ENCODE measurements at regions not wholly inside any gene's neighbourhood (a gene's known extent, or its start where the extent isn't known, plus 50 kb on each side); places are given as distances from the start of the nearest gene placed in this dataset.

DNA sequence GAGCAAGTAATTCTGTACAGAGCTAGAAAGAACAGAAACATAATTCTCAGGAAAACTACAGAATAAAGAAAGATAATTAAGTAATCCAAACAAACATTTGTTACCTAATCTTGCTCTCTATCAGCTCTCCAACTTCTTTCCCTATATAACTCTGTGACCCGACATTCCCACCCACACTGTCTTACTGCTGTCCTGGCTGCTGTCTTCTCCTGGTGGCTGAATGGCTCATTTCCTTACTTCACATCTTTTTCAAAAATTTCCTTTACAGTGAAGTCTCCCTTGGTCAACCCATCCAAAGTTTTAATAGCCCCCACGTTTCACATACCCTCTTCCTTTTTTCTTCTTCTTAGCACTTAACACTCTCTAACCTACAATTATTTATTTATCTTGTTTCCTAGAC lies 64.0 kb downstream of the HYCC1 start:
- Histone ChIP-seq H3K4me3 (no peak overlapping the region), H3K27ac (ENCODE audit: low read depth) (peak overlapping the region; percentile 7; the same call in 1 of the 2 replicates), H3K27me3 (ENCODE audit: insufficient read depth) (no peaks in the 10 kb centered on the region), H3K4me2 (peak overlapping the region; percentile 27), H4K20me1 (replicated peaks; ENCODE audit: insufficient read depth) (no peaks in the 10 kb centered on the region), H3K9me2 (ENCODE audit: insufficient read depth) (no peaks in the 10 kb centered on the region), H3K36me3 (ENCODE audit: insufficient read depth) (no peaks in the 10 kb centered on the region), H3F3A (replicated peaks; ENCODE audit: low read depth) (no peaks in the 10 kb centered on the region), H2AFZ (no peak overlapping the region), H3K4me1 (ENCODE audit: insufficient read depth) (peaks cover 53% of the 10 kb centered on the region), H3K79me2 (replicated peaks; ENCODE audit: insufficient read depth) (no peaks in the 10 kb centered on the region; the same call in 1 of the 2 replicates)
- Mint-ChIP-seq H3K4me1 (peaks cover 45% of the 10 kb centered on the region), H3K36me3 (ENCODE audit: low read depth) (peaks cover 3% of the 10 kb centered on the region; the same call in 1 of the 3 replicates), H3K9me3 (no peaks in the 10 kb centered on the region), H3K27me3 (ENCODE audit: insufficient read depth, low read depth, poor library complexity) (no peaks in the 10 kb centered on the region), H3K27ac (peak overlapping the region; percentile 28; the same call in 1 of the 2 replicates), H3K4me3 (no peak overlapping the region)
- TF ChIP-seq EZH2 (IDR thresholded peaks at IDR 0.05; ENCODE audit: low read depth, unreplicated experiment) (no peak), CTCF (conservative IDR thresholded peaks at IDR 0.05; ENCODE audit: low read depth in 2 of 2) (0 out of 4 replicates have a peak, but pooled peaks of 1 of the 2 experiments have one; percentile 11)
- peak; percentile 73 for ATAC-seq
- DNase-seq (ENCODE audit: low spot score), result peak; percentile 58

- ATAC-seq (no peak), DNase-seq (ENCODE audit: low spot score) (no peak)
- H3K27me3 ChIP-seq (ENCODE audit: insufficient read depth), result no peaks in the 10 kb centered on the region
- H3F3A ChIP-seq (replicated peaks; ENCODE audit: low read depth), result no peaks in the 10 kb centered on the region
- Mint-ChIP-seq H3K4me1 (peaks cover 52% of the 10 kb centered on the region), H3K36me3 (ENCODE audit: low read depth) (peaks cover 3% of the 10 kb centered on the region; the same call in 1 of the 3 replicates), H3K4me3 (no peak overlapping the region), H3K27ac (peak overlapping the region; percentile 33), H3K27me3 (ENCODE audit: insufficient read depth, low read depth, poor library complexity) (no peaks in the 10 kb centered on the region), H3K9me3 (no peaks in the 10 kb centered on the region)
- H3K4me2 ChIP-seq, result no peak overlapping the region
- TF ChIP-seq EZH2 (IDR thresholded peaks at IDR 0.05; ENCODE audit: low read depth, unreplicated experiment) (no peak), CREB1 (CRISPR knock-in tag; IDR thresholded peaks at IDR 0.05; ENCODE audit: low read depth) (no peak), NANOG (IDR thresholded peaks at IDR 0.05; ENCODE audit: borderline replicate concordance) (no peak), EZH2phosphoT487 (IDR thresholded peaks at IDR 0.05; ENCODE audit: unreplicated experiment) (no peak), ZNF331 (CRISPR knock-in tag; IDR thresholded peaks at IDR 0.05; ENCODE audit: low read depth) (no peak), JUNB (IDR thresholded peaks at IDR 0.05; ENCODE audit: unreplicated experiment) (no peak), POLR2AphosphoS5 (IDR thresholded peaks at IDR 0.05; ENCODE audit: low read depth) (no peak), STAT1 (IDR thresholded peaks at IDR 0.05; ENCODE audit: unreplicated experiment) (no peak)
- TF ChIP-seq, protein P1, sequence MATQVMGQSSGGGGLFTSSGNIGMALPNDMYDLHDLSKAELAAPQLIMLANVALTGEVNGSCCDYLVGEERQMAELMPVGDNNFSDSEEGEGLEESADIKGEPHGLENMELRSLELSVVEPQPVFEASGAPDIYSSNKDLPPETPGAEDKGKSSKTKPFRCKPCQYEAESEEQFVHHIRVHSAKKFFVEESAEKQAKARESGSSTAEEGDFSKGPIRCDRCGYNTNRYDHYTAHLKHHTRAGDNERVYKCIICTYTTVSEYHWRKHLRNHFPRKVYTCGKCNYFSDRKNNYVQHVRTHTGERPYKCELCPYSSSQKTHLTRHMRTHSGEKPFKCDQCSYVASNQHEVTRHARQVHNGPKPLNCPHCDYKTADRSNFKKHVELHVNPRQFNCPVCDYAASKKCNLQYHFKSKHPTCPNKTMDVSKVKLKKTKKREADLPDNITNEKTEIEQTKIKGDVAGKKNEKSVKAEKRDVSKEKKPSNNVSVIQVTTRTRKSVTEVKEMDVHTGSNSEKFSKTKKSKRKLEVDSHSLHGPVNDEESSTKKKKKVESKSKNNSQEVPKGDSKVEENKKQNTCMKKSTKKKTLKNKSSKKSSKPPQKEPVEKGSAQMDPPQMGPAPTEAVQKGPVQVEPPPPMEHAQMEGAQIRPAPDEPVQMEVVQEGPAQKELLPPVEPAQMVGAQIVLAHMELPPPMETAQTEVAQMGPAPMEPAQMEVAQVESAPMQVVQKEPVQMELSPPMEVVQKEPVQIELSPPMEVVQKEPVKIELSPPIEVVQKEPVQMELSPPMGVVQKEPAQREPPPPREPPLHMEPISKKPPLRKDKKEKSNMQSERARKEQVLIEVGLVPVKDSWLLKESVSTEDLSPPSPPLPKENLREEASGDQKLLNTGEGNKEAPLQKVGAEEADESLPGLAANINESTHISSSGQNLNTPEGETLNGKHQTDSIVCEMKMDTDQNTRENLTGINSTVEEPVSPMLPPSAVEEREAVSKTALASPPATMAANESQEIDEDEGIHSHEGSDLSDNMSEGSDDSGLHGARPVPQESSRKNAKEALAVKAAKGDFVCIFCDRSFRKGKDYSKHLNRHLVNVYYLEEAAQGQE (IDR thresholded peaks at IDR 0.05; ENCODE audit: unreplicated experiment), result no peak
- TF ChIP-seq, protein P2, sequence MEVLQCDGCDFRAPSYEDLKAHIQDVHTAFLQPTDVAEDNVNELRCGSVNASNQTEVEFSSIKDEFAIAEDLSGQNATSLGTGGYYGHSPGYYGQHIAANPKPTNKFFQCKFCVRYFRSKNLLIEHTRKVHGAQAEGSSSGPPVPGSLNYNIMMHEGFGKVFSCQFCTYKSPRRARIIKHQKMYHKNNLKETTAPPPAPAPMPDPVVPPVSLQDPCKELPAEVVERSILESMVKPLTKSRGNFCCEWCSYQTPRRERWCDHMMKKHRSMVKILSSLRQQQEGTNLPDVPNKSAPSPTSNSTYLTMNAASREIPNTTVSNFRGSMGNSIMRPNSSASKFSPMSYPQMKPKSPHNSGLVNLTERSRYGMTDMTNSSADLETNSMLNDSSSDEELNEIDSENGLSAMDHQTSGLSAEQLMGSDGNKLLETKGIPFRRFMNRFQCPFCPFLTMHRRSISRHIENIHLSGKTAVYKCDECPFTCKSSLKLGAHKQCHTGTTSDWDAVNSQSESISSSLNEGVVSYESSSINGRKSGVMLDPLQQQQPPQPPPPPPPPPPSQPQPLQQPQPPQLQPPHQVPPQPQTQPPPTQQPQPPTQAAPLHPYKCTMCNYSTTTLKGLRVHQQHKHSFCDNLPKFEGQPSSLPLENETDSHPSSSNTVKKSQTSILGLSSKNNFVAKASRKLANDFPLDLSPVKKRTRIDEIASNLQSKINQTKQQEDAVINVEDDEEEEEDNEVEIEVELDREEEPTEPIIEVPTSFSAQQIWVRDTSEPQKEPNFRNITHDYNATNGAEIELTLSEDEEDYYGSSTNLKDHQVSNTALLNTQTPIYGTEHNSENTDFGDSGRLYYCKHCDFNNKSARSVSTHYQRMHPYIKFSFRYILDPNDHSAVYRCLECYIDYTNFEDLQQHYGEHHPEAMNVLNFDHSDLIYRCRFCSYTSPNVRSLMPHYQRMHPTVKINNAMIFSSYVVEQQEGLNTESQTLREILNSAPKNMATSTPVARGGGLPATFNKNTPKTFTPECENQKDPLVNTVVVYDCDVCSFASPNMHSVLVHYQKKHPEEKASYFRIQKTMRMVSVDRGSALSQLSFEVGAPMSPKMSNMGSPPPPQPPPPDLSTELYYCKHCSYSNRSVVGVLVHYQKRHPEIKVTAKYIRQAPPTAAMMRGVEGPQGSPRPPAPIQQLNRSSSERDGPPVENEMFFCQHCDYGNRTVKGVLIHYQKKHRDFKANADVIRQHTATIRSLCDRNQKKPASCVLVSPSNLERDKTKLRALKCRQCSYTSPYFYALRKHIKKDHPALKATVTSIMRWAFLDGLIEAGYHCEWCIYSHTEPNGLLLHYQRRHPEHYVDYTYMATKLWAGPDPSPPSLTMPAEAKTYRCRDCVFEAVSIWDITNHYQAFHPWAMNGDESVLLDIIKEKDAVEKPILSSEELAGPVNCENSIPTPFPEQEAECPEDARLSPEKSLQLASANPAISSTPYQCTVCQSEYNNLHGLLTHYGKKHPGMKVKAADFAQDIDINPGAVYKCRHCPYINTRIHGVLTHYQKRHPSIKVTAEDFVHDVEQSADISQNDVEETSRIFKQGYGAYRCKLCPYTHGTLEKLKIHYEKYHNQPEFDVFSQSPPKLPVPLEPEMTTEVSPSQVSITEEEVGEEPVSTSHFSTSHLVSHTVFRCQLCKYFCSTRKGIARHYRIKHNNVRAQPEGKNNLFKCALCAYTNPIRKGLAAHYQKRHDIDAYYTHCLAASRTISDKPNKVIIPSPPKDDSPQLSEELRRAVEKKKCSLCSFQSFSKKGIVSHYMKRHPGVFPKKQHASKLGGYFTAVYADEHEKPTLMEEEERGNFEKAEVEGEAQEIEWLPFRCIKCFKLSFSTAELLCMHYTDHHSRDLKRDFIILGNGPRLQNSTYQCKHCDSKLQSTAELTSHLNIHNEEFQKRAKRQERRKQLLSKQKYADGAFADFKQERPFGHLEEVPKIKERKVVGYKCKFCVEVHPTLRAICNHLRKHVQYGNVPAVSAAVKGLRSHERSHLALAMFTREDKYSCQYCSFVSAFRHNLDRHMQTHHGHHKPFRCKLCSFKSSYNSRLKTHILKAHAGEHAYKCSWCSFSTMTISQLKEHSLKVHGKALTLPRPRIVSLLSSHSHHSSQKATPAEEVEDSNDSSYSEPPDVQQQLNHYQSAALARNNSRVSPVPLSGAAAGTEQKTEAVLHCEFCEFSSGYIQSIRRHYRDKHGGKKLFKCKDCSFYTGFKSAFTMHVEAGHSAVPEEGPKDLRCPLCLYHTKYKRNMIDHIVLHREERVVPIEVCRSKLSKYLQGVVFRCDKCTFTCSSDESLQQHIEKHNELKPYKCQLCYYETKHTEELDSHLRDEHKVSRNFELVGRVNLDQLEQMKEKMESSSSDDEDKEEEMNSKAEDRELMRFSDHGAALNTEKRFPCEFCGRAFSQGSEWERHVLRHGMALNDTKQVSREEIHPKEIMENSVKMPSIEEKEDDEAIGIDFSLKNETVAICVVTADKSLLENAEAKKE (CRISPR knock-in tag; IDR thresholded peaks at IDR 0.05), result no peak
- no peak overlapping the region for H3K4me3 ChIP-seq
- no peaks in the 10 kb centered on the region for H4K20me1 ChIP-seq (replicated peaks; ENCODE audit: insufficient read depth)
- H3K79me2 ChIP-seq (replicated peaks; ENCODE audit: insufficient read depth), result no peaks in the 10 kb centered on the region; the same call in 1 of the 2 replicates
- peaks cover 48% of the 10 kb centered on the region for H3K4me1 ChIP-seq (ENCODE audit: insufficient read depth)
- no peak overlapping the region for H2AFZ ChIP-seq
- H3K9me2 ChIP-seq (ENCODE audit: insufficient read depth), result no peaks in the 10 kb centered on the region
- no peaks in the 10 kb centered on the region for H3K36me3 ChIP-seq (ENCODE audit: insufficient read depth)
- no peak overlapping the region for H3K27ac ChIP-seq (ENCODE audit: low read depth)
Observed at GRCh38 chr7:22949221-22949620, 64.7 kb downstream of the HYCC1 start.
